ENCODE measurements at regions not wholly inside any gene's neighbourhood (a gene's known extent, or its start where the extent isn't known, plus 50 kb on each side); places are given as distances from the start of the nearest gene placed in this dataset.

DNA sequence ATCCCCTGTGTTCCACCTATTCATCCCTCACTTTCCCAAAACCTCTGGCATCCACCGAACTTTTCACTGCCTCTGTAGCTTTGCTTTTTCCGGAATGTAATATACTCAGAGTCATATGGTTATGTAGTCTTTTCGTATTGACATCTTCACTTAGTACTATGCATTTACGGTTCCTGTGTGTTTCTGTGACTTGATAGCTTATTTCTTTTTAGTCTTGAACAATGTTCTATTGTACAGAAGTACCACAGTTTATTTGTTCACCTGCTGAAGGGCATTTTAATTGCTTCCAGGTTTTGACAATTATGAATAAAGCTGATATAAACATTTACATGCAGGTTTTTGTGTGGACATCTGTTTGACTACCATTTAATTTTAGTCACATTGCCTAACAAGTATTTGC is 154.7 kb upstream of the DOK6 start:
- TF ChIP-seq REST (tag by site-specific recombination; IDR thresholded peaks at IDR 0.05) (no peak), ZNF707 (tag by site-specific recombination; IDR thresholded peaks at IDR 0.05) (no peak), CTCF (tag by site-specific recombination; IDR thresholded peaks at IDR 0.05) (no peak), ZBTB7A (tag by site-specific recombination; IDR thresholded peaks at IDR 0.05; ENCODE audit: low read depth) (no peak), ZNF146 (tag by site-specific recombination; IDR thresholded peaks at IDR 0.05) (no peak), PBX3 (CRISPR knock-in tag; IDR thresholded peaks at IDR 0.05) (no peak)
